Rectal smooth muscle tissue (tissue), 1 donor: ENCODE measurements at regions not wholly inside any gene's neighbourhood (a gene's known extent, or its start where the extent isn't known, plus 50 kb on each side); places are given as distances from the start of the nearest gene placed in this dataset.
"Not testable (repeated sequence)": the region's sequence is repeated elsewhere in the genome, so short reads cannot be mapped to it uniquely, and the experiment has no call there.

Experiments
- H3K27ac ChIP-seq: one replicate; pipeline ENCODE4 v1.7.0; 2013; ENCODE audit warnings: low read depth, low read length, inconsistent platforms
- H3K27me3 ChIP-seq: one replicate; pipeline ENCODE4 v1.7.0; 2013; ENCODE audit warnings: low read length; ENCODE audit not compliant: control insufficient read depth, insufficient read depth
- H3K36me3 ChIP-seq: one replicate; pipeline ENCODE4 v1.7.0; 2013; ENCODE audit warnings: low read length; ENCODE audit not compliant: control insufficient read depth, insufficient read depth
- H3K4me1 ChIP-seq: one replicate; pipeline ENCODE4 v1.7.0; 2013; ENCODE audit warnings: low read length; ENCODE audit not compliant: control insufficient read depth, insufficient read depth
- H3K4me3 ChIP-seq: one replicate; pipeline ENCODE4 v1.7.0; 2013; ENCODE audit warnings: low read length
- H3K9ac ChIP-seq: one replicate; pipeline ENCODE4 v1.7.0; 2013; ENCODE audit warnings: low read length

DNA sequence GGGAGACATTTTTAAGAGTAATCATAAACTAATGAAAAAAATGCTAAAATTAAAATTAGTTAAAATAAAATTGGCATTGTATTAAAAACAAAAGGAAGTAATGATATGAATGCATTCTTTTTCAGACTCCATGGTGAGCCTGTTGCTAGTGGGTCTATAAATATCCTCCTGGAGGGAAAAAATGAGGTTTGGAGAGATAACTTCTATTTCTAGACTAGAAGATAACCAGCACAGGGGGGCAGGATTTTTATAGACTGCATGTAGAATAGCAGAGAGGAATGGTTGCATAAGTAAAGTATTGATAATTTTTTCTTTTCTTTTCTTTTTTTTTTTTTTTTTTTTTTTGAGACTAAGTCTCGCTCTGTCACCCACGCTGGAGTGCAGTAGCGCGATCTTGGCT, 835.8 kb upstream of the VRK2 start:
- no peak overlapping the region for H3K4me3 ChIP-seq
- H3K36me3 ChIP-seq: no peaks in the 10 kb centered on the region
- no peak overlapping the region for H3K9ac ChIP-seq
- H3K4me1 ChIP-seq: no peaks in the 10 kb centered on the region
- H3K27ac ChIP-seq: no peak overlapping the region
- no peaks in the 10 kb centered on the region for H3K27me3 ChIP-seq

DNA sequence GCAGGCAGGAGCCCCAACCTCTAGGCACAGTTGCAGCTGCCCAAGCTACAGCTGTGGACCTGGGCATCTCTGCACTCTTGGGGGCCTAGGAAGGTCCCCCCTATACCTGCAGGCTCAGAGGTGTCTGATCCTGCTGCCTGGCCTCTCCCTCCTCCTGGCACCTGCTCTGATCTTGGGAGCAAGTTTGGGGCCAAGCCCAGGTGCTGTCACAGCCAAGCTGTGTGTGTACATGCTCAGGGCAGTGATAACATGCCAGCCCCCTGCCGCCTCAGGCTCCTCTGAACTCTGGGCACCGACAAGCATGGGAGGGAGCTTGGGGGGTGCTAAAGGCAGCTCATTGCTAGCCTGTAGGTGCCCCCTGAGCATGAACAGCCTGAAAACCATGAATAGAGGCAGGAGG, 829.6 kb upstream of the VRK2 start:
- Histone ChIP-seq H3K27ac (no peak overlapping the region), H3K4me3 (no peak overlapping the region), H3K4me1 (no peaks in the 10 kb centered on the region), H3K27me3 (no peaks in the 10 kb centered on the region), H3K36me3 (no peaks in the 10 kb centered on the region), H3K9ac (no peak overlapping the region)

DNA sequence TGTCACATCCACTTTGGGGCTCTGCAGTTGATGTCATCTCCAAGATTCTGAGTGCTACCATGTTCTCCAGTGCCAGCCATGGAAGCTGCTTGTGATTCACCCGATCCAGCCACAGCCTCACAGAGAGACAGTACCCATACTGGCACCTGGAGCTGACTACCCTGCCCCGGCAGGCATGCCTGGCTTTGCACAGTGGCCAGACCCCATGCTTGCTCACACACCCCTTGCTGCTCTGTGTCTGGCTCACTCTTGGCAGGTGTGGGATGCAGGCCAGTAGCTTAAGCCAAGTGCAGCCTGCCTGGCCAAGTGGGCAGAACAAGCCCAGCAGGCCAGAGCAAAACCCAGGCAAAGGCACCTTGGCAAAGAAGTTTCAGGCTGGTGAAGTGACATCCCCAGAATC, 828.4 kb upstream of the VRK2 start:
- no peak overlapping the region for H3K27ac ChIP-seq
- no peaks in the 10 kb centered on the region for H3K36me3 ChIP-seq
- no peaks in the 10 kb centered on the region for H3K4me1 ChIP-seq
- H3K4me3 ChIP-seq: no peak overlapping the region
- no peak overlapping the region for H3K9ac ChIP-seq
- no peaks in the 10 kb centered on the region for H3K27me3 ChIP-seq

DNA sequence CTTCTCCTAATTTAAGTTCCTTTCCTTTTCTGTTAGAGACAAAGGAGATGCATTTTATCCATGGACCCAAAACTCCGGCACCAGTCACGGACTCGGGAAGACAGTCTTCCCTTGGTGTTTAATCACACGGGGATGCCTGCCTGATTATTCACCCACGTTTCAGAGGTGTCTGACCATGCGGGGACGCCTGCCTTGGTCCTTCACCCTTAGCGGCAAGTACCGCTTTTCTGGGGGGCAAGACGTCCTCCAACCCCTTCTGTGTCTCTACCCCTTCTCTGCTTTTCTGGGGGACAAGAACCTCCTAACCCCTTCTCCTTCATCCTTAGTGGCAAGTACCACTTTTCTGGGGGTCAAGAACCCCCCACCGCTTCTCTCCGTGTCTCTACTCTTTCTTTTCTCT, 816.9 kb upstream of the VRK2 start:
- not testable (repeated sequence) for H3K4me3 ChIP-seq

DNA sequence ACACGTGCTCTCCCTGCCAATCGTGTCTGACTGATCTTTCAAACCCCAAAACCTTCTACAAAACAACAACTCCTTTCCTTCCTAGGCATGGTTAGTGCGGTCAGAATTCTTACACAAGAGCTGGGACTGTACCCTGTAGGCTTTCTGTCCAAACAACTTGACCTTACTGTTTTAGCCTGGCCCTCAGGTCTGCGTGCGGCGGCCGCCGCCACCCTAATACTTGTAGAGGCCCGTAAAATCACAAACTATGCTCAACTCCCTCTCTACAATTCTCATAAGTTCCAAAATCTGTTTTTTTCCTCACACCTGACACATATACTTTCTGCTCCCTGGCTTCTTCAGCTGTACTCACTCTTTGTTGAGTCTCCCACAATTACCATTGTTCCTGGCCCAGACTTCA, 814.3 kb upstream of the VRK2 start:
- H3K9ac ChIP-seq, H3K36me3 ChIP-seq, H3K4me1 ChIP-seq, H3K4me3 ChIP-seq, H3K27me3 ChIP-seq, H3K27ac ChIP-seq: not testable (repeated sequence)

More for the DNA sequence above, 816.9 kb upstream of the VRK2 start:
- not testable (repeated sequence) for H3K9ac ChIP-seq, H3K36me3 ChIP-seq, H3K27ac ChIP-seq, H3K4me1 ChIP-seq, H3K27me3 ChIP-seq

DNA sequence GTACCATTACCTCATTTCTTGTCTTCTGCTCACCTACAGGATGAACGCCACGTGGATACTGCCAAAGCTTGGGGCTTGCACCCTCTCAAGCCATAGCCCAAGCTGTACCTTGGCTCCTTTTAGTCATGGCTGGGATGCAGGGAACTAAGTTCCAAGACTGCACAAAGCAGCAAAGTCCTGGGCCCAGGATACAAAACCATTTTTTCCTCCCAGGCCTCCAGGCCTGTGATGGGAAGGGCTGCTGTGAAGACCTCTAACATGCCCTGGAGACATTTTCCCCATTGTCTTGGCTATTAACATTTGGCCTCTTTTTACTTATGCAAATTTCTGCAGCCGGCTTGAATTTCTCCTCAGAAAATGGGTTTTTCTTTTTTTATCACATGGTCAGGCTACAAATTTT, 795.1 kb upstream of the VRK2 start:
- H3K27ac ChIP-seq, H3K9ac ChIP-seq, H3K4me3 ChIP-seq, H3K27me3 ChIP-seq, H3K4me1 ChIP-seq, H3K36me3 ChIP-seq: not testable (repeated sequence)

DNA sequence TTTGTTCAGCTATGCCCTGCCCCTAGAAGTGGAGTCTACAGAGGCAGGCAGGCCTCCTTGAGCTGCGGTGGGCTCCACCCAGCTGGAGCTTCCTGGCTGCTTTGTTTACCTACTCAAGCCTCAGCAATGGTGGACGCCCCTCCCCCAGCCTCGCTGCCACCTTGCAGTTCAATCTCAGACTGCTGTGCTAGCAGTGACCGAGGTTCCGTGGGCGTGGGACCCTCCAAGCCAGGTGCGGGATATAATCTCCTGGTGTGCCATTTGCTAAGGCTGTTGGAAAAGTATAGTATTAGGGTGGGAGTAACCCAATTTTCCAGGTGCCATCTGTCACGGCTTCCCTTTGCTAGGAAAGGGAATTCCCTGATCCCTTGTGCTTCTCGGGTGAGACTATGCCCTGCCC, 770.2 kb upstream of the VRK2 start:
- not testable (repeated sequence) for H3K4me3 ChIP-seq, H3K4me1 ChIP-seq, H3K27me3 ChIP-seq, H3K36me3 ChIP-seq, H3K27ac ChIP-seq, H3K9ac ChIP-seq

DNA sequence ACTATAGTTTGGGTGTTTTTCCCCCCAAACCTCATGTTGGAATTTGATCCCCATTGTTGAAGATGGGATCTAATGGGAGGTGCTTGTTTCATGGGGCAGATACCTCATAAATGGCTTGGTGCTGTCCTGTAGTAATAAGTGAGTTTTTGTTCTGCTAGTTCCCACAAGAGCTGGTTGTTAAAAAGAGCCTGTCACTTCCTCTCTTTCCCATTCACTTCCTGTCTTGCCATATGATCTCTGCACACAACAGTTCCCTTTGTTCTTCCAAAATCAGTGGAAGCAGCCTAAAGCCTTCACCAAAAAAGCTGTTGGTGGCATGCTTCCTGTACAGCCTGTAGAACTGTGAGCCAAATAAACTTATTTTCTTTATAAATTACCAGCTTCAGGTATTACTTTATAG, 768.2 kb upstream of the VRK2 start:
- Histone ChIP-seq H3K27ac (no peak overlapping the region), H3K9ac (no peak overlapping the region), H3K4me3 (no peak overlapping the region), H3K36me3 (no peaks in the 10 kb centered on the region), H3K4me1 (no peaks in the 10 kb centered on the region), H3K27me3 (no peaks in the 10 kb centered on the region)

DNA sequence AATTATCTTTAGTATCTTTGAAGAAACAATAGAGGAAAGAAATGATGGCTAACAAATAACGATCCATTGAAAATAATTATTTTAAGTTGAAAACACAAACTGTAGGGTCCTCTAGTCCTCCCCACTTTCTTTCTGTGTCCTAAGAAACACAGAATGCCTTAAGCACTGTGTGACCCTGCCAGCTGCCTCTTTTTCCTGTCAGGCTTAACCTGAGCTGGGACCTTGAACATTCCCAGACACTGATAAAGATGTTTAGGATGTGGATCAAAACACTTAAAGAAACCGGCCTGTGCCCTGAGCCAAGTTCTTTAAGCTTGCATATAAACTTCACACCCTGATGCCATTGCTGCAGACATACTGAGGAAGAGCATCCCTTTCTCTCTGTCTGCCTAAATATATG, 755.4 kb upstream of the VRK2 start:
- Histone ChIP-seq H3K27me3 (no peaks in the 10 kb centered on the region), H3K4me1 (no peaks in the 10 kb centered on the region), H3K9ac (no peak overlapping the region), H3K4me3 (no peak overlapping the region), H3K36me3 (no peaks in the 10 kb centered on the region), H3K27ac (no peak overlapping the region)

DNA sequence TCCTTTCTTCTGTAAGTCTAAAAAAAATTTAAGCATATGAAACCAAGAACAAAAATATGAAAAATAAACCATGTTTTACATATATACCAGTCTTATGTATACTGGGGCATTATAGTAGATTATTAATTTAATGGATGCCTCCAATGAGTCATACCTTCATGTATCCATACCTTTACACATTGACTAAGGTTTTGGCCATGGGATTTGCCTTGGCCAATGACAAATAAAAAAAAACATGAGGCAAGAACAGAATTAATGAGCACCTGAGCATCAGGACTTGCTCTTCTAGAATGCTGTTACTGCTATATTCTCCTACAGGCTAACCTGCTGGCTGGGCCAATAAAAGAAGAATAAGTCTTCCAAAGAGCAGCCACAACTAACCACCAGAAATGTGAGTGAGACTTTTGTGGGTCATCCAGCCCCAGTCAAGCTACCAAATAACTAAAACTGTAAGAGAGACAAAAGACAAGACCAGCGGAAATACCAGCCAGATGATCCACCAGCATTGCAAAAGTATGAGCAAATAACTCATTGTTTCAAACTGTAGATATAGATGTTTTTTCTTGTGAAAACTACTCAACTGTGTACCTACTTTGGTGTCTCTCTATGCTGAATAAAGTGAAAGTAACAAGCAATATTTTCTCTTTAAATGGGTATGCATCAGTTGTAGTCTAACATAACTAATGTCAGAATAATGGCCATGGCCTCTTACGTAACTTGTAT, 749.6 kb upstream of the VRK2 start:
- H3K4me3 ChIP-seq: no peak overlapping the region
- no peak overlapping the region for H3K27ac ChIP-seq
- no peaks in the 10 kb centered on the region for H3K27me3 ChIP-seq
- no peak overlapping the region for H3K9ac ChIP-seq
- no peaks in the 10 kb centered on the region for H3K4me1 ChIP-seq
- no peaks in the 10 kb centered on the region for H3K36me3 ChIP-seq

DNA sequence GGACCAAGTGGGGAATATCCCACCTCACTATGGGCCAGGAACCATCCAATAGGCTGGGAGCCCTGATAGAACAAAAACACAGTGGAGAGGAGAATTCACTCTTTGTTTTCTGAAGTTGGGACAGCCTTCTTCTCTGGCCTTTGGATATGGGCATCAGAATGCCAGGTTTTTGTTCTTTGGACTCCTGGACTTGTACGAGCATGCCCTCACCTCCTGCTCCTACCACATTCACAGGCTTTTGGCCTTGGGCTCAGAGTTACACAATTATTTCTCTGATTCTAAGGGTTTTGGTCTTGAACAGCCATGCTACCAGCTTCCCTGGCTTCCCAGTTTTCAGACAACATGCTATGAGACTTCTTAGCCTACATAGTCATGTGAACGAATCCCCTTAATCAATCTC, 732.9 kb upstream of the VRK2 start:
- Histone ChIP-seq H3K36me3 (no peaks in the 10 kb centered on the region), H3K9ac (no peak overlapping the region), H3K27me3 (no peaks in the 10 kb centered on the region), H3K27ac (no peak overlapping the region), H3K4me1 (no peaks in the 10 kb centered on the region), H3K4me3 (no peak overlapping the region)

DNA sequence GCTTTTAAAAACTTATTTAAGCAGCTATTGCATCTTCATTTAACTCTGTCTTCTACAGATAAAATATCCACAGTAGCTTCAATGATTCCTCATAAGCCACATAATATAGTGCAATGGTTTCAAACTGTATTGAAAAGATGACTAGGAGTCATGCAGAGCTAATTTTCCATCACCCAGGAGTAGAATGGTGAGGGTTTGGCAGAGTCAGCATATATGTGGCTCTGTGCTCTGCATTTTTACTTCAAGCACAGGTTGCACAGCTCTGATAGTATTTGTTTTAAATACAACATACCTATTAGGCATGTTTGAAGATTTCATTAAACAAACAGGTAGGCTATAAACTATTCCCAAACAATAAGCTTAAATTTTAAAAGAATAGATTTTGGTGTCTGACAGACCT, 731.9 kb upstream of the VRK2 start:
- Histone ChIP-seq H3K27me3 (no peaks in the 10 kb centered on the region), H3K9ac (no peak overlapping the region), H3K27ac (no peak overlapping the region), H3K4me1 (no peaks in the 10 kb centered on the region), H3K4me3 (no peak overlapping the region), H3K36me3 (no peaks in the 10 kb centered on the region)

DNA sequence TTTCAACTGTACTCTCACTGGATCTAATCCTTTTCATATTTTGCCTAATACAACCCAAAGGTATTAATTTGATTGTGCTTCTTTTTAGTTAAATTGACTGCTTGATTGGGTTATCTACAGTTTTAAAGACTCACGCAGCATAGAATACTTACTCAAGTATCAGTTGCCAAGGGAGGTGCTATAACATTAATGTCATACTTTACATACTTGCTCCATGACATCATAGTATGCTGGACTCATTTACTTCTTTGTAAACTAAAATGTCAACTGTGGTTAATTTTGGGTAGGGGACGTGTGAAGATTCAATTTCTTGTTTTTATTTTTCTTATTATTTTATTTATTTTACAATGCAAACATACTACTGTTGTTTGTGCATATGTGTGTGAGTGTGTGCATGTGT, 716.2 kb upstream of the VRK2 start:
- Histone ChIP-seq H3K27me3 (no peaks in the 10 kb centered on the region), H3K4me3 (no peak overlapping the region), H3K27ac (no peak overlapping the region), H3K4me1 (no peaks in the 10 kb centered on the region), H3K36me3 (no peaks in the 10 kb centered on the region), H3K9ac (no peak overlapping the region)
